ENCODE measurements at regions not wholly inside any gene's neighbourhood (a gene's known extent, or its start where the extent isn't known, plus 50 kb on each side); places are given as distances from the start of the nearest gene placed in this dataset.

GRCh38 chr2:225296951-225297350 is 102.6 kb upstream of the NYAP2 start:
- TF ChIP-seq CTCF (conservative IDR thresholded peaks at IDR 0.05): no peak
- no peak for TF ChIP-seq EZH2 (IDR thresholded peaks at IDR 0.05; ENCODE audit: low read depth)
